Liver (tissue), 8 donors: ENCODE measurements at regions not wholly inside any gene's neighbourhood (a gene's known extent, or its start where the extent isn't known, plus 50 kb on each side); places are given as distances from the start of the nearest gene placed in this dataset.

Experiments
- DNase-seq: peaks from one replicate; pipeline ENCODE4 v3.0.0-alpha.2; 2017; ENCODE audit warnings: low spot score
- H3K27ac ChIP-seq, 2 donors: one replicate each; pipeline ENCODE4 v1.7.0; 2013; ENCODE audit warnings: inconsistent platforms in 2 of 2, low read length in 2 of 2, control low read depth in 1 of 2, low read depth in 1 of 2, mild to moderate bottlenecking in 1 of 2
- H3K27me3 ChIP-seq, 4 donors: one replicate each; pipeline versions ENCODE4 v1.6.1 to v1.7.0; 2013; ENCODE audit warnings: low read length in 3 of 4, inconsistent platforms in 1 of 4, mild to moderate bottlenecking in 1 of 4, moderate library complexity in 1 of 4; ENCODE audit not compliant: control insufficient read depth in 4 of 4, insufficient read depth in 4 of 4
- H3K36me3 ChIP-seq, 4 donors: one replicate each; pipeline versions ENCODE4 v1.6.1 to v1.7.0; 2013; ENCODE audit warnings: low read length in 3 of 4, mild to moderate bottlenecking in 3 of 4, low read depth in 1 of 4, moderate library complexity in 1 of 4; ENCODE audit not compliant: control insufficient read depth in 4 of 4, insufficient read depth in 3 of 4
- H3K4me1 ChIP-seq, 4 donors: one replicate each; pipeline versions ENCODE4 v1.6.1 to v1.7.0; 2013; ENCODE audit warnings: low read length in 3 of 4, mild to moderate bottlenecking in 3 of 4, moderate library complexity in 1 of 4; ENCODE audit not compliant: control insufficient read depth in 4 of 4, insufficient read depth in 4 of 4
- H3K4me3 ChIP-seq, 3 donors: one replicate each; pipeline versions ENCODE4 v1.6.1 to v1.7.0; 2013; ENCODE audit warnings: low read length in 3 of 3, control low read depth in 1 of 3, low read depth in 1 of 3, mild to moderate bottlenecking in 1 of 3
- H3K9ac ChIP-seq, 2 donors: one replicate each; pipeline ENCODE4 v1.7.0; 2013; ENCODE audit warnings: low read length in 2 of 2, mild to moderate bottlenecking in 2 of 2, moderate library complexity in 2 of 2, control low read depth in 1 of 2, low read depth in 1 of 2
- H3K9me3 ChIP-seq, 4 donors: one replicate each; pipeline versions ENCODE4 v1.6.1 to v1.7.0; 2013; ENCODE audit warnings: low read length in 3 of 4; ENCODE audit not compliant: control insufficient read depth in 4 of 4
- ATF3 ChIP-seq: IDR thresholded peaks from 2 replicates; pipeline ENCODE4 v1.6.1; 2016; ENCODE audit warnings: antibody characterized with exemption
- EGR1 ChIP-seq, 2 donors: IDR thresholded peaks; 2 replicates each; pipeline ENCODE4 v1.6.1; 2016 to 2018; ENCODE audit warnings: antibody characterized with exemption in 2 of 2, low read depth in 2 of 2
- FOXA1 ChIP-seq: IDR thresholded peaks from 2 replicates; pipeline ENCODE4 v1.6.1; 2016; ENCODE audit warnings: antibody characterized with exemption
- FOXA2 ChIP-seq: IDR thresholded peaks from 2 replicates; pipeline ENCODE4 v1.6.1; 2016; ENCODE audit warnings: antibody characterized with exemption
- HNF4A ChIP-seq, 2 donors: conservative IDR thresholded peaks; 2 replicates each; pipeline ENCODE4 v1.6.1; 2016; ENCODE audit warnings: antibody characterized with exemption in 2 of 2, mild to moderate bottlenecking in 2 of 2
- HNF4G ChIP-seq: IDR thresholded peaks from 2 replicates; pipeline ENCODE4 v1.6.1; 2016; ENCODE audit warnings: antibody characterized with exemption
- JUND ChIP-seq, 2 donors: IDR thresholded peaks; 2 replicates each; pipeline ENCODE4 v1.6.1; 2016; ENCODE audit warnings: antibody characterized with exemption in 2 of 2
- MAX ChIP-seq: IDR thresholded peaks from 2 replicates; pipeline ENCODE4 v1.6.1; 2016; ENCODE audit warnings: antibody characterized with exemption
- NR2F2 ChIP-seq: IDR thresholded peaks from 2 replicates; pipeline ENCODE4 v1.6.1; 2016; ENCODE audit warnings: antibody characterized with exemption
- RAD21 ChIP-seq, 2 donors: IDR thresholded peaks; 2 replicates each; pipeline ENCODE4 v1.6.1; 2016; ENCODE audit warnings: antibody characterized with exemption in 2 of 2, mild to moderate bottlenecking in 2 of 2
- RXRA ChIP-seq, 2 donors: IDR thresholded peaks; 2 replicates each; pipeline ENCODE4 v1.6.1; 2017 to 2018; ENCODE audit warnings: antibody characterized with exemption in 2 of 2, mild to moderate bottlenecking in 1 of 2
- SP1 ChIP-seq: IDR thresholded peaks from 2 replicates; pipeline ENCODE4 v1.6.1; 2018; ENCODE audit warnings: antibody characterized with exemption, mild to moderate bottlenecking
- TAF1 ChIP-seq: conservative IDR thresholded peaks from 2 replicates; pipeline ENCODE4 v1.6.1; 2016; ENCODE audit warnings: antibody characterized with exemption, mild to moderate bottlenecking
- YY1 ChIP-seq: IDR thresholded peaks from 2 replicates; pipeline ENCODE4 v1.6.1; 2016; ENCODE audit warnings: antibody characterized with exemption, mild to moderate bottlenecking
- WGBS: extraction: QIAGEN DNeasy Blood & Tissue Kit; methylation state at CpG from one replicate; pipeline ENCODE4 v1.1.7; 2013; 5-methylcytosine and 5-hydroxymethylcytosine counted together
- TF ChIP-seq, protein P1 (sequence below): IDR thresholded peaks from 2 replicates; pipeline ENCODE4 v1.6.1; 2016; ENCODE audit warnings: antibody characterized with exemption
- TF ChIP-seq, protein P2 (sequence below): IDR thresholded peaks from 2 replicates; pipeline ENCODE4 v1.6.1; 2016; ENCODE audit warnings: antibody characterized with exemption, mild to moderate bottlenecking
- TF ChIP-seq, protein P3 (sequence below): fragments of 150-350 bp; IDR thresholded peaks from 2 replicates; pipeline ENCODE4 v1.5.1; 2017; ENCODE audit warnings: improper control_type of control experiment, low read depth, low read length; ENCODE audit not compliant: missing input control
- donor health status: healthy.
- donor health status: healthy.
- donor health status: healthy.
- donor health status: healthy.
- donor health status: healthy.

DNA sequence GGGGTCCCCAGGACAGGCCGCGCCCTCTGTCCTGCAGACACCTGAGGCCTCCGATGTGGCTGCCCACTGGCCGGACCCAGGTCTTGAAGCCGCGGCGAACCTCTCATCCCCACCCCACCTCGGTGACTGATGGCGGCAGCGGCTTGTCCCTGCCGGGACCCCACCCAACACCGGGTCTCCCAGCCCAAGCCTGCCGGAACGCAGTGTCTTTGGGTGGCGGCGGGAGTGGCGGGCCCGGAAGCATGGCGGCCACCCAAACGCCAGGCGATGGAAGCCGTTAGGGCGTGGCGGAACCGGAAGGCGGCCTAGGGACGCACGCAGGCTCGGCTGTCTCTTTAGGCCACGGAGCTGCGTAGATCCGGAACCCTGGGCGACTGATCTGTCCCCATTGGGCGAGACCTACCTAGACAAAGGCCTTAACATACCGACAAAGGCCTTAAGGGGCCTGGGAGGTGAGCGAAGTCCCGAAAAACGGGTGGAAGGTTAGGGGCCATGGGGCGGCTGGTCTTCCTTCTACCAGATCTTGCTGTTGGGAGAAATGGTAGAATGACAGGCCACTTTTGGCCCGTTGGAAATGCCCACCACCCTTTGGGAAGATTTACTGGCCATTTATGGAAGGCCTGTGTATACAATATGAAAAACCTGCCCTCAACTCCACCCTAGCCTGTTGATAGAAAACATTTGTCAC lies 94.6 kb upstream of the SMC2 start:
- Histone ChIP-seq H3K9me3 (peaks cover 0 to 1% (median 0%) of the 10 kb centered on the region in 4 donors), H3K36me3 (no peaks in the 10 kb centered on the region), H3K9ac (no peak overlapping the region), H3K4me3 (no peak overlapping the region), H3K4me1 (no peaks in the 10 kb centered on the region), H3K27me3 (no peaks in the 10 kb centered on the region), H3K27ac (no peak overlapping the region)
- DNase-seq, result no peak
- TF ChIP-seq EGR1 (IDR thresholded peaks at IDR 0.05; ENCODE audit: low read depth in 2 of 2) (no peak), ATF3 (no peak), FOXA2 (no peak), YY1 (no peak), SP1 (no peak), RXRA (IDR thresholded peaks at IDR 0.05) (no peak), MAX (no peak), NR2F2 (no peak), JUND (IDR thresholded peaks at IDR 0.05) (no peak), RAD21 (IDR thresholded peaks at IDR 0.05) (no peak), TAF1 (no peak), HNF4G (no peak), FOXA1 (no peak)
- TF ChIP-seq, protein P1, sequence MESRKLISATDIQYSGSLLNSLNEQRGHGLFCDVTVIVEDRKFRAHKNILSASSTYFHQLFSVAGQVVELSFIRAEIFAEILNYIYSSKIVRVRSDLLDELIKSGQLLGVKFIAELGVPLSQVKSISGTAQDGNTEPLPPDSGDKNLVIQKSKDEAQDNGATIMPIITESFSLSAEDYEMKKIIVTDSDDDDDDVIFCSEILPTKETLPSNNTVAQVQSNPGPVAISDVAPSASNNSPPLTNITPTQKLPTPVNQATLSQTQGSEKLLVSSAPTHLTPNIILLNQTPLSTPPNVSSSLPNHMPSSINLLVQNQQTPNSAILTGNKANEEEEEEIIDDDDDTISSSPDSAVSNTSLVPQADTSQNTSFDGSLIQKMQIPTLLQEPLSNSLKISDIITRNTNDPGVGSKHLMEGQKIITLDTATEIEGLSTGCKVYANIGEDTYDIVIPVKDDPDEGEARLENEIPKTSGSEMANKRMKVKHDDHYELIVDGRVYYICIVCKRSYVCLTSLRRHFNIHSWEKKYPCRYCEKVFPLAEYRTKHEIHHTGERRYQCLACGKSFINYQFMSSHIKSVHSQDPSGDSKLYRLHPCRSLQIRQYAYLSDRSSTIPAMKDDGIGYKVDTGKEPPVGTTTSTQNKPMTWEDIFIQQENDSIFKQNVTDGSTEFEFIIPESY, result no peak
- TF ChIP-seq, protein P2, sequence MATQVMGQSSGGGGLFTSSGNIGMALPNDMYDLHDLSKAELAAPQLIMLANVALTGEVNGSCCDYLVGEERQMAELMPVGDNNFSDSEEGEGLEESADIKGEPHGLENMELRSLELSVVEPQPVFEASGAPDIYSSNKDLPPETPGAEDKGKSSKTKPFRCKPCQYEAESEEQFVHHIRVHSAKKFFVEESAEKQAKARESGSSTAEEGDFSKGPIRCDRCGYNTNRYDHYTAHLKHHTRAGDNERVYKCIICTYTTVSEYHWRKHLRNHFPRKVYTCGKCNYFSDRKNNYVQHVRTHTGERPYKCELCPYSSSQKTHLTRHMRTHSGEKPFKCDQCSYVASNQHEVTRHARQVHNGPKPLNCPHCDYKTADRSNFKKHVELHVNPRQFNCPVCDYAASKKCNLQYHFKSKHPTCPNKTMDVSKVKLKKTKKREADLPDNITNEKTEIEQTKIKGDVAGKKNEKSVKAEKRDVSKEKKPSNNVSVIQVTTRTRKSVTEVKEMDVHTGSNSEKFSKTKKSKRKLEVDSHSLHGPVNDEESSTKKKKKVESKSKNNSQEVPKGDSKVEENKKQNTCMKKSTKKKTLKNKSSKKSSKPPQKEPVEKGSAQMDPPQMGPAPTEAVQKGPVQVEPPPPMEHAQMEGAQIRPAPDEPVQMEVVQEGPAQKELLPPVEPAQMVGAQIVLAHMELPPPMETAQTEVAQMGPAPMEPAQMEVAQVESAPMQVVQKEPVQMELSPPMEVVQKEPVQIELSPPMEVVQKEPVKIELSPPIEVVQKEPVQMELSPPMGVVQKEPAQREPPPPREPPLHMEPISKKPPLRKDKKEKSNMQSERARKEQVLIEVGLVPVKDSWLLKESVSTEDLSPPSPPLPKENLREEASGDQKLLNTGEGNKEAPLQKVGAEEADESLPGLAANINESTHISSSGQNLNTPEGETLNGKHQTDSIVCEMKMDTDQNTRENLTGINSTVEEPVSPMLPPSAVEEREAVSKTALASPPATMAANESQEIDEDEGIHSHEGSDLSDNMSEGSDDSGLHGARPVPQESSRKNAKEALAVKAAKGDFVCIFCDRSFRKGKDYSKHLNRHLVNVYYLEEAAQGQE, result no peak
- TF ChIP-seq, protein P3, sequence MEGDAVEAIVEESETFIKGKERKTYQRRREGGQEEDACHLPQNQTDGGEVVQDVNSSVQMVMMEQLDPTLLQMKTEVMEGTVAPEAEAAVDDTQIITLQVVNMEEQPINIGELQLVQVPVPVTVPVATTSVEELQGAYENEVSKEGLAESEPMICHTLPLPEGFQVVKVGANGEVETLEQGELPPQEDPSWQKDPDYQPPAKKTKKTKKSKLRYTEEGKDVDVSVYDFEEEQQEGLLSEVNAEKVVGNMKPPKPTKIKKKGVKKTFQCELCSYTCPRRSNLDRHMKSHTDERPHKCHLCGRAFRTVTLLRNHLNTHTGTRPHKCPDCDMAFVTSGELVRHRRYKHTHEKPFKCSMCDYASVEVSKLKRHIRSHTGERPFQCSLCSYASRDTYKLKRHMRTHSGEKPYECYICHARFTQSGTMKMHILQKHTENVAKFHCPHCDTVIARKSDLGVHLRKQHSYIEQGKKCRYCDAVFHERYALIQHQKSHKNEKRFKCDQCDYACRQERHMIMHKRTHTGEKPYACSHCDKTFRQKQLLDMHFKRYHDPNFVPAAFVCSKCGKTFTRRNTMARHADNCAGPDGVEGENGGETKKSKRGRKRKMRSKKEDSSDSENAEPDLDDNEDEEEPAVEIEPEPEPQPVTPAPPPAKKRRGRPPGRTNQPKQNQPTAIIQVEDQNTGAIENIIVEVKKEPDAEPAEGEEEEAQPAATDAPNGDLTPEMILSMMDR, result no peak
- WGBS, result 95% methylated on average over 40 of the region's 40 CpGs

- 50% methylated on average over 3 of the region's 3 CpGs for WGBS
- Histone ChIP-seq H3K36me3 (no peaks in the 10 kb centered on the region), H3K27ac (no peak overlapping the region), H3K9ac (no peak overlapping the region), H3K4me1 (no peaks in the 10 kb centered on the region), H3K9me3 (no peaks in the 10 kb centered on the region), H3K27me3 (no peaks in the 10 kb centered on the region), H3K4me3 (no peak overlapping the region)
- DNase-seq, result no peak
- no peak for TF ChIP-seq FOXA2
- no peak for TF ChIP-seq RAD21 (IDR thresholded peaks at IDR 0.05)
- TF ChIP-seq EGR1 (IDR thresholded peaks at IDR 0.05; ENCODE audit: low read depth in 2 of 2), result no peak
- TF ChIP-seq HNF4A (conservative IDR thresholded peaks at IDR 0.05), result no peak
- TF ChIP-seq, protein P1, result no peak
- TF ChIP-seq, protein P3, result no peak
Observed at GRCh38 chr9:104009826-104010225, 84.3 kb upstream of the SMC2 start.
